Naive thymus-derived CD4-positive, alpha-beta T cell (primary cell): ENCODE measurements at regions not wholly inside any gene's neighbourhood (a gene's known extent, or its start where the extent isn't known, plus 50 kb on each side); places are given as distances from the start of the nearest gene placed in this dataset.

ENCODE experiments used
- ATAC-seq: fragments of 150-1000 bp; cut with Tn5 transposase; 2 replicates; pipeline ENCODE4 v1.10.0; 2021; ENCODE audit warnings: mild to moderate bottlenecking, moderate library complexity
- CTCF ChIA-PET: fragments of 350-600 bp; sonication (Branson Sonifier 250); formaldehyde crosslinking; loops from one replicate; lab custom pipeline; 2021; ENCODE audit warnings: antibody characterized with exemption; lab: Charles Lee
- POLR2A ChIA-PET: fragments of 350-600 bp; sonication (Branson Sonifier 250); formaldehyde crosslinking; loops from one replicate; lab custom pipeline; 2021; ENCODE audit warnings: antibody characterized with exemption, inconsistent platforms; lab: Charles Lee
- DNase-seq, 9 donors: peaks; one replicate each; pipeline versions ENCODE4 v3.0.0 to v3.0.0-alpha.2; 2020 to 2022; ENCODE audit warnings: mixed read lengths in 1 of 9
- H3K27ac ChIP-seq: one replicate; pipeline ENCODE4 v1.7.0; 2013; ENCODE audit warnings: mild to moderate bottlenecking, low read depth, low read length, moderate library complexity
- H3K27me3 ChIP-seq, 2 donors: one replicate each; pipeline ENCODE4 v1.7.0; 2013; ENCODE audit warnings: low read length in 2 of 2, mild to moderate bottlenecking in 2 of 2, moderate library complexity in 2 of 2; ENCODE audit not compliant: control insufficient read depth in 2 of 2, insufficient read depth in 2 of 2
- H3K36me3 ChIP-seq, 3 experiments: 1 replicate in 2 of 3; 2 replicates in 1 of 3; pipeline ENCODE4 v1.7.0; 2013; ENCODE audit warnings: low read length in 3 of 3, mild to moderate bottlenecking in 3 of 3, moderate library complexity in 1 of 3; ENCODE audit not compliant: insufficient read depth in 3 of 3, control insufficient read depth in 2 of 3
- H3K4me1 ChIP-seq, 2 donors: one replicate each; pipeline ENCODE4 v1.7.0; 2013; ENCODE audit warnings: low read length in 2 of 2, mild to moderate bottlenecking in 2 of 2, moderate library complexity in 1 of 2; ENCODE audit not compliant: control insufficient read depth in 2 of 2, insufficient read depth in 2 of 2
- H3K4me3 ChIP-seq: 2 replicates; pipeline ENCODE4 v1.7.0; 2013; ENCODE audit warnings: mild to moderate bottlenecking, low read length
- H3K9me3 ChIP-seq, 3 experiments: 1 replicate in 2 of 3; 2 replicates in 1 of 3; pipeline ENCODE4 v1.7.0; 2013; ENCODE audit warnings: low read length in 3 of 3; ENCODE audit not compliant: control insufficient read depth in 2 of 3
- H3K27ac Mint-ChIP-seq, 9 donors: one replicate each; pipeline ENCODE4 v1.8.0; 2020 to 2022; ENCODE audit warnings: mixed read lengths in 9 of 9, mild to moderate bottlenecking in 8 of 9, moderate library complexity in 5 of 9, inconsistent platforms in 2 of 9
- H3K27me3 Mint-ChIP-seq, 5 donors: one replicate each; pipeline ENCODE4 v1.8.0; 2021 to 2022; ENCODE audit warnings: mixed read lengths in 5 of 5, mild to moderate bottlenecking in 1 of 5
- H3K36me3 Mint-ChIP-seq, 5 donors: one replicate each; pipeline ENCODE4 v1.8.0; 2020 to 2022; ENCODE audit warnings: mixed read lengths in 5 of 5, mild to moderate bottlenecking in 3 of 5, inconsistent platforms in 1 of 5
- H3K4me1 Mint-ChIP-seq, 7 donors: one replicate each; pipeline ENCODE4 v1.8.0; 2020 to 2022; ENCODE audit warnings: mixed read lengths in 7 of 7, mild to moderate bottlenecking in 3 of 7, inconsistent platforms in 1 of 7
- H3K4me3 Mint-ChIP-seq, 10 donors: one replicate each; pipeline ENCODE4 v1.8.0; 2020 to 2022; ENCODE audit warnings: mild to moderate bottlenecking in 10 of 10, mixed read lengths in 10 of 10, moderate library complexity in 6 of 10, inconsistent platforms in 2 of 10
- H3K9me3 Mint-ChIP-seq, 11 donors: one replicate each; pipeline ENCODE4 v1.8.0; 2020 to 2022; ENCODE audit warnings: mixed read lengths in 11 of 11, mild to moderate bottlenecking in 4 of 11, inconsistent platforms in 1 of 11, moderate library complexity in 1 of 11
- intact Hi-C, 2 donors: fragments of 100-400 bp; cut with micrococcal nuclease; formaldehyde crosslinking; loops; one replicate each; pipeline ENCODE4 v1.15.1; 2023

- Mint-ChIP-seq H3K27ac (no peak overlapping the region), H3K9me3 (peaks cover 4 to 27% (median 12%) of the 10 kb centered on the region in 11 donors), H3K4me3 (no peak overlapping the region), H3K36me3 (peaks cover 0 to 12% (median 0%) of the 10 kb centered on the region in 5 donors), H3K27me3 (peaks cover 3 to 40% (median 29%) of the 10 kb centered on the region in 5 donors), H3K4me1 (no peaks in the 10 kb centered on the region)
- Histone ChIP-seq H3K27ac (no peak overlapping the region), H3K27me3 (peaks cover 3% of the 10 kb centered on the region in 2 donors), H3K4me3 (no peak overlapping the region), H3K4me1 (no peaks in the 10 kb centered on the region), H3K36me3 (no peaks in the 10 kb centered on the region), H3K9me3 (peaks cover 0 to 9% (median 0%) of the 10 kb centered on the region in 3 experiments)
- ChIA-PET POLR2A (no interaction called here), CTCF (no interaction called here)
- intact Hi-C loops, result no loop called here
- ATAC-seq (no peak), DNase-seq (no peak)
Observed at GRCh38 chr12:41944216-41944615, 200.5 kb downstream of the GXYLT1 start.

GRCh38 chr12:41943671-41944070 lies 201.0 kb downstream of the GXYLT1 start:
- peaks cover 4 to 27% (median 12%) of the 10 kb centered on the region in 11 donors for H3K9me3 Mint-ChIP-seq
- no peak overlapping the region for H3K4me3 Mint-ChIP-seq
- ATAC-seq, result no peak
- H3K4me1 ChIP-seq, result no peaks in the 10 kb centered on the region
- no peak overlapping the region for H3K27ac ChIP-seq
- H3K36me3 Mint-ChIP-seq, result peaks cover 0 to 12% (median 0%) of the 10 kb centered on the region in 5 donors
- peaks cover 4 to 39% (median 29%) of the 10 kb centered on the region in 5 donors for H3K27me3 Mint-ChIP-seq
- no peaks in the 10 kb centered on the region for H3K4me1 Mint-ChIP-seq
- no peak overlapping the region for H3K27ac Mint-ChIP-seq
- no peak for DNase-seq
- peaks cover 3% of the 10 kb centered on the region in 2 donors for H3K27me3 ChIP-seq
- H3K36me3 ChIP-seq, result no peaks in the 10 kb centered on the region
- no peak overlapping the region for H3K4me3 ChIP-seq
- intact Hi-C loops, result no loop called here
- peaks cover 0 to 9% (median 0%) of the 10 kb centered on the region in 3 experiments for H3K9me3 ChIP-seq
- POLR2A ChIA-PET, result no interaction called here
- CTCF ChIA-PET, result no interaction called here

GRCh38 chr12:41942354-41942753 lies 202.3 kb downstream of the GXYLT1 start:
- Mint-ChIP-seq H3K36me3 (peaks cover 0 to 12% (median 0%) of the 10 kb centered on the region in 5 donors), H3K4me3 (no peak overlapping the region), H3K27ac (no peak overlapping the region), H3K4me1 (no peaks in the 10 kb centered on the region), H3K27me3 (peaks cover 4 to 32% (median 31%) of the 10 kb centered on the region in 5 donors), H3K9me3 (peaks cover 4 to 27% (median 12%) of the 10 kb centered on the region in 11 donors)
- H3K27ac ChIP-seq, result no peak overlapping the region
- ATAC-seq, result no peak
- intact Hi-C loops, result no loop called here
- POLR2A ChIA-PET, result no interaction called here
- H3K9me3 ChIP-seq, result peaks cover 0 to 9% (median 0%) of the 10 kb centered on the region in 3 experiments
- H3K4me1 ChIP-seq, result no peaks in the 10 kb centered on the region
- H3K4me3 ChIP-seq, result no peak overlapping the region
- H3K36me3 ChIP-seq, result no peaks in the 10 kb centered on the region
- no peak for DNase-seq
- peaks cover 3% of the 10 kb centered on the region in 2 donors for H3K27me3 ChIP-seq
- CTCF ChIA-PET, result no interaction called here

- H3K4me1 ChIP-seq, result no peaks in the 10 kb centered on the region
- H3K9me3 ChIP-seq, result peaks cover 0 to 6% (median 0%) of the 10 kb centered on the region in 3 experiments
- CTCF ChIA-PET, result no interaction called here
- H3K4me3 ChIP-seq, result no peak overlapping the region
- no peak overlapping the region for H3K27ac ChIP-seq
- H3K27me3 ChIP-seq, result peaks cover 3% of the 10 kb centered on the region in 2 donors
- no peak for ATAC-seq
- H3K4me1 Mint-ChIP-seq, result no peaks in the 10 kb centered on the region
- H3K9me3 Mint-ChIP-seq, result peaks cover 0 to 19% (median 6%) of the 10 kb centered on the region in 11 donors
- no peak for DNase-seq
- H3K36me3 Mint-ChIP-seq, result peaks cover 0 to 6% (median 0%) of the 10 kb centered on the region in 5 donors
- H3K4me3 Mint-ChIP-seq, result no peak overlapping the region
- peaks cover 12 to 38% (median 32%) of the 10 kb centered on the region in 5 donors for H3K27me3 Mint-ChIP-seq
- POLR2A ChIA-PET, result no interaction called here
- intact Hi-C loops, result no loop called here
- no peak overlapping the region for H3K27ac Mint-ChIP-seq
- no peaks in the 10 kb centered on the region for H3K36me3 ChIP-seq
Observed at GRCh38 chr12:41941079-41941478, 203.6 kb downstream of the GXYLT1 start.

- no peaks in the 10 kb centered on the region for H3K4me1 Mint-ChIP-seq
- Histone ChIP-seq H3K4me1 (no peaks in the 10 kb centered on the region), H3K4me3 (no peak overlapping the region), H3K27me3 (peaks cover 3% of the 10 kb centered on the region in 2 donors), H3K27ac (no peak overlapping the region), H3K9me3 (peaks cover 0 to under 1% (median 0%) of the 10 kb centered on the region in 3 experiments), H3K36me3 (no peaks in the 10 kb centered on the region)
- ChIA-PET CTCF (no interaction called here), POLR2A (no interaction called here)
- DNase-seq (no peak), ATAC-seq (no peak)
- peaks cover 0 to 14% (median 6%) of the 10 kb centered on the region in 11 donors for H3K9me3 Mint-ChIP-seq
- intact Hi-C loops, result no loop called here
- no peak overlapping the region for H3K4me3 Mint-ChIP-seq
- no peak overlapping the region for H3K27ac Mint-ChIP-seq
- H3K27me3 Mint-ChIP-seq, result peaks cover 12 to 37% (median 32%) of the 10 kb centered on the region in 5 donors
- H3K36me3 Mint-ChIP-seq, result peaks cover 0 to 6% (median 0%) of the 10 kb centered on the region in 5 donors
Observed at GRCh38 chr12:41940571-41940970, 204.1 kb downstream of the GXYLT1 start.

GRCh38 chr12:41936333-41936732 lies 208.3 kb downstream of the GXYLT1 start:
- Mint-ChIP-seq H3K27ac (no peak overlapping the region), H3K4me1 (peaks cover 3 to 18% (median 10%) of the 10 kb centered on the region in 7 donors), H3K4me3 (no peak overlapping the region), H3K36me3 (peaks cover 0 to 3% (median 0%) of the 10 kb centered on the region in 5 donors), H3K9me3 (peaks cover 0 to 4% (median 0%) of the 10 kb centered on the region in 11 donors), H3K27me3 (peaks cover 27 to 40% (median 34%) of the 10 kb centered on the region in 5 donors)
- H3K36me3 ChIP-seq, result no peaks in the 10 kb centered on the region
- no peak for ATAC-seq
- intact Hi-C loops, result no loop called here
- DNase-seq, result no peak
- no peaks in the 10 kb centered on the region for H3K4me1 ChIP-seq
- POLR2A ChIA-PET, result no interaction called here
- H3K27me3 ChIP-seq, result peaks cover 3 to 5% of the 10 kb centered on the region in 2 donors
- CTCF ChIA-PET, result no interaction called here
- H3K9me3 ChIP-seq, result no peaks in the 10 kb centered on the region
- no peak overlapping the region for H3K27ac ChIP-seq
- no peak overlapping the region for H3K4me3 ChIP-seq

GRCh38 chr12:41935911-41936310 lies 208.8 kb downstream of the GXYLT1 start:
- no peak for ATAC-seq
- peaks cover 6 to 22% (median 11%) of the 10 kb centered on the region in 7 donors for H3K4me1 Mint-ChIP-seq
- no peak overlapping the region for H3K27ac Mint-ChIP-seq
- H3K36me3 ChIP-seq, result no peaks in the 10 kb centered on the region
- peaks cover 0 to 3% (median 0%) of the 10 kb centered on the region in 5 donors for H3K36me3 Mint-ChIP-seq
- H3K9me3 Mint-ChIP-seq, result peaks cover 0 to 4% (median 0%) of the 10 kb centered on the region in 11 donors
- DNase-seq, result no peak
- CTCF ChIA-PET, result no interaction called here
- no peak overlapping the region for H3K4me3 Mint-ChIP-seq
- H3K27ac ChIP-seq, result no peak overlapping the region
- no peak overlapping the region for H3K4me3 ChIP-seq
- intact Hi-C loops, result no loop called here
- H3K27me3 Mint-ChIP-seq, result peaks cover 27 to 45% (median 38%) of the 10 kb centered on the region in 5 donors
- POLR2A ChIA-PET, result no interaction called here
- no peaks in the 10 kb centered on the region for H3K9me3 ChIP-seq
- H3K4me1 ChIP-seq, result no peaks in the 10 kb centered on the region
- peaks cover 3 to 5% of the 10 kb centered on the region in 2 donors for H3K27me3 ChIP-seq
